ENCODE measurements at regions not wholly inside any gene's neighbourhood (a gene's known extent, or its start where the extent isn't known, plus 50 kb on each side); places are given as distances from the start of the nearest gene placed in this dataset.

GRCh38 chr13:112178769-112179168, 111.8 kb downstream of the SOX1 start:
- no peaks in the 10 kb centered on the region for H3K36me3 ChIP-seq (ENCODE audit: control insufficient read depth in 2 of 2, extremely low read depth in 1 of 2, insufficient read depth in 2 of 2, low read length in 2 of 2)
- TF ChIP-seq GATA2 (IDR thresholded peaks at IDR 0.05; ENCODE audit: insufficient read depth, insufficient read length, low read depth, low read length) (no peak), FOS (IDR thresholded peaks at IDR 0.05; ENCODE audit: borderline replicate concordance, insufficient read depth, low read length) (no peak), MAX (IDR thresholded peaks at IDR 0.05; ENCODE audit: insufficient read depth, insufficient read length) (no peak), POLR2A (IDR thresholded peaks at IDR 0.05; ENCODE audit: low read depth, low read length) (no peak), CTCF (IDR thresholded peaks at IDR 0.05; ENCODE audit: extremely low read depth in 1 of 2, insufficient read depth in 1 of 2, low read depth in 1 of 2, low read length in 2 of 2) (no peak), POLR2AphosphoS5 (IDR thresholded peaks at IDR 0.05; ENCODE audit: insufficient read depth, low read depth, low read length) (no peak), MYC (IDR thresholded peaks at IDR 0.05; ENCODE audit: low read depth, low read length) (no peak), EZH2 (IDR thresholded peaks at IDR 0.05; ENCODE audit: borderline replicate concordance, low read depth, low read length, severe bottlenecking) (no peak), JUN (IDR thresholded peaks at IDR 0.05; ENCODE audit: borderline replicate concordance, insufficient read depth, insufficient read length, low read depth) (no peak)
- H3K9me1 ChIP-seq (replicated peaks; ENCODE audit: control insufficient read depth, extremely low read depth, insufficient read depth, low read length): no peaks in the 10 kb centered on the region
- H4K20me1 ChIP-seq (replicated peaks; ENCODE audit: control insufficient read depth, extremely low read depth, insufficient read depth, low read length): no peaks in the 10 kb centered on the region
- H3K79me2 ChIP-seq (ENCODE audit: control insufficient read depth, insufficient read depth, low read length): no peaks in the 10 kb centered on the region
- H3K9me3 ChIP-seq (replicated peaks; ENCODE audit: control insufficient read depth, insufficient read depth, low read length): peaks cover 7% of the 10 kb centered on the region
- H3K27me3 ChIP-seq (ENCODE audit: control insufficient read depth in 2 of 2, insufficient read depth in 2 of 2, low read length in 2 of 2): no peaks in the 10 kb centered on the region
- POLR2A ChIA-PET: no interaction called here
- no peak for DNase-seq (ENCODE audit: low read depth, low spot score)
- CTCF ChIA-PET: no interaction called here
- H3K27ac ChIP-seq (ENCODE audit: insufficient read depth, low read depth, low read length): no peak overlapping the region
- FAIRE-seq: no peak
- dilution Hi-C loops (cut with MboI; ENCODE audit: extremely low pct_ligation_motif_present, low sequenced_read_pairs) (no loop called here), intact Hi-C loops (cut with micrococcal nuclease) (no loop called here)
- no TSS peak for BruUV-seq (replicated peaks)
- no peak overlapping the region for H3K4me3 ChIP-seq (replicated peaks in 1 of 3; ENCODE audit: insufficient read depth in 1 of 3, low read depth in 1 of 3, low read length in 3 of 3)
- no peaks in the 10 kb centered on the region for H3K4me1 ChIP-seq (ENCODE audit: control insufficient read depth, extremely low read depth, insufficient read depth, low read length)
- H3K4me2 ChIP-seq (ENCODE audit: insufficient read depth, low read length): no peak overlapping the region
- no peak overlapping the region for H2AFZ ChIP-seq (ENCODE audit: low read depth, low read length)
- no peak overlapping the region for H3K9ac ChIP-seq (replicated peaks; ENCODE audit: extremely low read depth, insufficient read depth, low read length)
